ENCODE measurements at regions not wholly inside any gene's neighbourhood (a gene's known extent, or its start where the extent isn't known, plus 50 kb on each side); places are given as distances from the start of the nearest gene placed in this dataset.

DNA sequence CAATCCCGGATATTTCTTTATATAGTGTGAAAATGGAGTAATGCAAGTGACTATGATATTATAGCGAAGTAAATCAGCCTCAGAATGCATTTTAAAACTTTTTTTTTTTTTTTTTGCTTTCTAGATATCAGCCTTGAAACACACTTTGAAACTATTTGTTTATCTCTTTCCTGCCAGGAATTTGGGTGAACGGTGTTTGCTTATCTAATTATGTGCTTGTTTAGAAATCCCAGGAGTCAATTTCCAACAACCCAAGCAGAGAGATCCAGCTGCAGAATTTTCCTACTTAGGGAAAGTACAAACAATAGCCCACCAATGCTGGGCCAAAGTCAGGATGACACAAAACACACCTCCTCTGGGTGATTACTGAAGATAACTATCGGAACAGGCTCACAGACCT lies 958.8 kb downstream of the PCDH18 start:
- H3K4me3 ChIP-seq: no peak overlapping the region
- intact Hi-C loops (cut with DNase I; ENCODE audit: low total_unique reads): no loop called here
- H3K27ac ChIP-seq: no peak overlapping the region
- H3K4me1 ChIP-seq: no peaks in the 10 kb centered on the region
- H3K27me3 ChIP-seq: no peaks in the 10 kb centered on the region
- no peaks in the 10 kb centered on the region for H3K9me3 ChIP-seq
- DNase-seq: no peak
- no peaks in the 10 kb centered on the region for H3K36me3 ChIP-seq
- TF ChIP-seq, protein P1, sequence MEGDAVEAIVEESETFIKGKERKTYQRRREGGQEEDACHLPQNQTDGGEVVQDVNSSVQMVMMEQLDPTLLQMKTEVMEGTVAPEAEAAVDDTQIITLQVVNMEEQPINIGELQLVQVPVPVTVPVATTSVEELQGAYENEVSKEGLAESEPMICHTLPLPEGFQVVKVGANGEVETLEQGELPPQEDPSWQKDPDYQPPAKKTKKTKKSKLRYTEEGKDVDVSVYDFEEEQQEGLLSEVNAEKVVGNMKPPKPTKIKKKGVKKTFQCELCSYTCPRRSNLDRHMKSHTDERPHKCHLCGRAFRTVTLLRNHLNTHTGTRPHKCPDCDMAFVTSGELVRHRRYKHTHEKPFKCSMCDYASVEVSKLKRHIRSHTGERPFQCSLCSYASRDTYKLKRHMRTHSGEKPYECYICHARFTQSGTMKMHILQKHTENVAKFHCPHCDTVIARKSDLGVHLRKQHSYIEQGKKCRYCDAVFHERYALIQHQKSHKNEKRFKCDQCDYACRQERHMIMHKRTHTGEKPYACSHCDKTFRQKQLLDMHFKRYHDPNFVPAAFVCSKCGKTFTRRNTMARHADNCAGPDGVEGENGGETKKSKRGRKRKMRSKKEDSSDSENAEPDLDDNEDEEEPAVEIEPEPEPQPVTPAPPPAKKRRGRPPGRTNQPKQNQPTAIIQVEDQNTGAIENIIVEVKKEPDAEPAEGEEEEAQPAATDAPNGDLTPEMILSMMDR (IDR thresholded peaks at IDR 0.05): no peak
- TF ChIP-seq POLR2A (IDR thresholded peaks at IDR 0.05): no peak

DNA sequence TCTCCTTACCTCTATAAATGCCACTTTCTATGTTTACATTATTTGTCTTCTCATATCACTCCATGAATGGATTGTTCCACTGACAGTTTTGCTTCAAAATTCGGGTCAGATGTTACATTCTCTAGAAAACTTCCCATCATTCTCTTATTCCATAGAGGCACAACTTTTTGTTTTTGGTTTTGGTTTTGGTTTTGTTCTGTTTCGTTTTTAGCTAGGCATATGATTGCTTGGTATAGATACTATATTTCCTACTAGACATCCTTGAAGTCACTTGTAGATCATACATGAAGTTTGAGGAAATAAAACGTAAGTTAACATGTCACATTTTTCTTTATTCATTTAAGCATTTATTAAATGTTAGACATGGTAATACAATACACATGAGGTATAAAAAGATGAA lies 961.0 kb downstream of the PCDH18 start:
- TF ChIP-seq, protein P1 (IDR thresholded peaks at IDR 0.05): no peak
- no peak for TF ChIP-seq POLR2A (IDR thresholded peaks at IDR 0.05)
- intact Hi-C loops (cut with DNase I; ENCODE audit: low total_unique reads): no loop called here
- no peaks in the 10 kb centered on the region for H3K4me1 ChIP-seq

DNA sequence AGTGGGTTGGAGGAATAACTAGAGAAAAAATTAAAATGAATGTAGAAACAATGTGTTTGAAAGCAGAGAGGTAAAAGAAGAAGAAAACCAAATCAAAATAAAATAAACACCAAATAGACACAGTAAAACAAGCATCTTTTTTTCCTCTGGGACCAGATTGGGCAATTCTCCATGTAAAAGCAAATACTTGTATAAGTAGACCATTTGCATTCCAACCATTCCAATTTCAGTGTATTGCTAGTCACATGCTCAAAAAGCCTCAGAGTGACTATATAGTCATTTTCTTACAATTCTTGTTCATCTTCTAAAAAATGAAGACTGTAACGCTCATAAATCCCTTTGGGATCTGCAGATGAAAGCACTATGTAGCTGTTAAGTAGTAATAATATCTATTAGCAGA lies 969.5 kb downstream of the PCDH18 start:
- Histone ChIP-seq H3K9me3 (no peaks in the 10 kb centered on the region), H3K27me3 (no peaks in the 10 kb centered on the region), H3K27ac (no peak overlapping the region), H3K36me3 (no peaks in the 10 kb centered on the region), H3K4me1 (no peaks in the 10 kb centered on the region), H3K4me3 (no peak overlapping the region)
- intact Hi-C loops (cut with DNase I; ENCODE audit: low total_unique reads): no loop called here
- no peak for DNase-seq
- TF ChIP-seq POLR2A (IDR thresholded peaks at IDR 0.05): no peak
- TF ChIP-seq, protein P1 (IDR thresholded peaks at IDR 0.05): no peak

More for the DNA sequence above, 961.0 kb downstream of the PCDH18 start:
- Histone ChIP-seq H3K36me3 (no peaks in the 10 kb centered on the region), H3K27me3 (no peaks in the 10 kb centered on the region), H3K9me3 (no peaks in the 10 kb centered on the region), H3K4me3 (no peak overlapping the region), H3K27ac (no peak overlapping the region)
- no peak for DNase-seq

DNA sequence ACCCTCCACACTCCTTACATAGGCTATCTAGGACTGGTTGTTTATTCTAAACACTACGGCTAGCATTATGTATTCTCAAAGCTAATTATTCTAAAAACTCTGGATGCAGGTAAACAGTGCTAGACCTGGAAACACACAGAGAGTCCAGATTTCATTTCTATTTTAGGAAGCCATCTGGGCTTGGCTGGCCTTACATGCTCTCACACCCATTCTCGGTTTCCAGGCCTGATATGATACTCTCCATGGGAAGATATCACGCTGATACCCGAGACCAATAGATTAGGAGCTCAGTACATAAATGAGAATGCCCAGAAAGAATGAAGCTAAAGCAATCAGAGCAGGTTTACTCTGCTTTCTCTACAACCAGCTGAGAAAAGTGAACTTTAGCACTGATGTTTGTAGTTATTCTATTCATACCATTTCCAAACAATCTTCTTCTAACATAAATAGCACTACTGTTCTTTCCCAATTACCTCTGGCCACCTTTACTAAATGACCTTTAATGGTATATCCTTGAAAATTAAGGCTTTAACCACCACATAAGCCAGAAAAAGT lies 973.3 kb downstream of the PCDH18 start:
- no peaks in the 10 kb centered on the region for H3K9me3 ChIP-seq
- no peak for DNase-seq
- TF ChIP-seq, protein P1 (IDR thresholded peaks at IDR 0.05): no peak
- TF ChIP-seq POLR2A (IDR thresholded peaks at IDR 0.05): no peak
- no peaks in the 10 kb centered on the region for H3K27me3 ChIP-seq
- no peak overlapping the region for H3K27ac ChIP-seq
- no peaks in the 10 kb centered on the region for H3K36me3 ChIP-seq
- no peak overlapping the region for H3K4me3 ChIP-seq
- H3K4me1 ChIP-seq: no peaks in the 10 kb centered on the region
- intact Hi-C loops (cut with DNase I; ENCODE audit: low total_unique reads): no loop called here

DNA sequence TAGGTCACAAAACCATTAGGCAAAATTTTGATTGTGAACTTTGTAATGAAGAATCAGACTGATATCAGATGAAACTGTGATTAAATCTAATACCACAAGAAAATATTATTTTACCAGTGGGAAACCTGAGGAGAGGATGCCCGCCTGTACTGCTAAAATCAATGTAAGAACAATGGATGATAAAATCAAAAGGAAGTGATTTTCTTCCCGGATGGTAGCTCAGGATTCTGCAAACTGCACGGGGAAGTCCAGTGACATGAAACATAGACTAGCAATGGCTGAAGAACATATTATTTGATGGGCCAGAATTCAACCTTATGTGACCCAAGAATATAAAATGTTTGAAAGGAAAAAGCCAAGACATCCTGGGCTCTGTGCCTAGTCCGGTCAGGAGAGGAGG lies 974.9 kb downstream of the PCDH18 start:
- Histone ChIP-seq H3K9me3 (no peaks in the 10 kb centered on the region), H3K4me1 (no peaks in the 10 kb centered on the region), H3K27me3 (no peaks in the 10 kb centered on the region), H3K36me3 (no peaks in the 10 kb centered on the region), H3K4me3 (no peak overlapping the region), H3K27ac (no peak overlapping the region)
- intact Hi-C loops (cut with DNase I; ENCODE audit: low total_unique reads): no loop called here
- no peak for TF ChIP-seq POLR2A (IDR thresholded peaks at IDR 0.05)
- TF ChIP-seq, protein P1 (IDR thresholded peaks at IDR 0.05): no peak
- DNase-seq: no peak
